Mesothelial cell of epicardium (in vitro differentiated cells): ENCODE measurements at regions not wholly inside any gene's neighbourhood (a gene's known extent, or its start where the extent isn't known, plus 50 kb on each side); places are given as distances from the start of the nearest gene placed in this dataset.

Source experiments
- DNase-seq, 2 experiments: peaks; one replicate each; pipeline ENCODE4 v3.0.0; 2021; ENCODE audit warnings: low spot score in 2 of 2; ENCODE audit not compliant: unreplicated experiment in 2 of 2
- H3K27ac Mint-ChIP-seq: 2 replicates; pipeline ENCODE4 v1.8.0; 2021; ENCODE audit warnings: mixed read lengths
- H3K27me3 Mint-ChIP-seq: 2 replicates; pipeline ENCODE4 v1.8.0; 2021; ENCODE audit warnings: low read depth, mixed read lengths
- H3K36me3 Mint-ChIP-seq: 2 replicates; pipeline ENCODE4 v1.8.0; 2021; ENCODE audit warnings: mixed read lengths
- H3K4me1 Mint-ChIP-seq: 2 replicates; pipeline ENCODE4 v1.8.0; 2021; ENCODE audit warnings: mixed read lengths
- H3K4me3 Mint-ChIP-seq: 2 replicates; pipeline ENCODE4 v1.8.0; 2021; ENCODE audit warnings: mild to moderate bottlenecking, moderate library complexity, mixed read lengths
- H3K9me3 Mint-ChIP-seq: 2 replicates; pipeline ENCODE4 v1.8.0; 2021; ENCODE audit warnings: mixed read lengths
- CTCF ChIP-seq: fragments of 200-600 bp; sonication (generic); IDR thresholded peaks from one replicate; pipeline ENCODE4 v1.5.0; 2021; ENCODE audit warnings: antibody characterized with exemption; ENCODE audit not compliant: unreplicated experiment

GRCh38 chr1:221809091-221810029 lies 67.5 kb upstream of the DUSP10 start:
- Mint-ChIP-seq H3K27ac (no peak overlapping the region), H3K4me3 (no peak overlapping the region), H3K9me3 (no peaks in the 10 kb centered on the region), H3K27me3 (peaks cover 6% of the 10 kb centered on the region), H3K4me1 (peaks cover 2% of the 10 kb centered on the region), H3K36me3 (no peaks in the 10 kb centered on the region)
- no peak for DNase-seq
- no peak for TF ChIP-seq CTCF

- peaks cover under 1% of the 10 kb centered on the region for H3K27me3 Mint-ChIP-seq
Observed at GRCh38 chr1:221806984-221807383, 65.1 kb upstream of the DUSP10 start.

GRCh38 chr1:221806236-221806635 lies 64.3 kb upstream of the DUSP10 start:
- Mint-ChIP-seq H3K4me3 (no peak overlapping the region), H3K9me3 (no peaks in the 10 kb centered on the region), H3K27me3 (no peaks in the 10 kb centered on the region), H3K36me3 (no peaks in the 10 kb centered on the region), H3K27ac (no peak overlapping the region), H3K4me1 (peaks cover 7% of the 10 kb centered on the region)
- TF ChIP-seq CTCF, result no peak
- DNase-seq, result no peak

More at GRCh38 chr1:221806984-221807383, 65.1 kb upstream of the DUSP10 start:
- Mint-ChIP-seq H3K9me3 (no peaks in the 10 kb centered on the region), H3K36me3 (no peaks in the 10 kb centered on the region), H3K27ac (no peak overlapping the region), H3K4me3 (no peak overlapping the region), H3K4me1 (peaks cover 4% of the 10 kb centered on the region)
- no peak for DNase-seq
- TF ChIP-seq CTCF, result no peak

- no peak for TF ChIP-seq CTCF
- Mint-ChIP-seq H3K4me3 (no peak overlapping the region), H3K4me1 (peaks cover 5% of the 10 kb centered on the region), H3K9me3 (peaks cover 3% of the 10 kb centered on the region), H3K27me3 (no peaks in the 10 kb centered on the region), H3K27ac (no peak overlapping the region), H3K36me3 (no peaks in the 10 kb centered on the region)
- DNase-seq, result no peak
Observed at GRCh38 chr1:221805121-221805520, 63.2 kb upstream of the DUSP10 start.

- H3K4me3 Mint-ChIP-seq, result no peak overlapping the region
- peaks cover 5% of the 10 kb centered on the region for H3K4me1 Mint-ChIP-seq
- no peak overlapping the region for H3K27ac Mint-ChIP-seq
- no peaks in the 10 kb centered on the region for H3K36me3 Mint-ChIP-seq
- H3K9me3 Mint-ChIP-seq, result peaks cover 8% of the 10 kb centered on the region
- TF ChIP-seq CTCF, result no peak
- no peaks in the 10 kb centered on the region for H3K27me3 Mint-ChIP-seq
- no peak for DNase-seq
Observed at GRCh38 chr1:221804303-221804702, 62.4 kb upstream of the DUSP10 start.
